ENCODE measurements at regions not wholly inside any gene's neighbourhood (a gene's known extent, or its start where the extent isn't known, plus 50 kb on each side); places are given as distances from the start of the nearest gene placed in this dataset.
"Not testable (repeated sequence)": the region's sequence is repeated elsewhere in the genome, so short reads cannot be mapped to it uniquely, and the experiment has no call there.

GRCh38 chr1:67613479-67613878 is 71.5 kb upstream of the GADD45A start:
- H3K27ac Mint-ChIP-seq; H3K27me3 Mint-ChIP-seq; H3K9me3 Mint-ChIP-seq; intact Hi-C loops (cut with micrococcal nuclease); H3K4me1 Mint-ChIP-seq (ENCODE audit: low read depth); H3K4me3 Mint-ChIP-seq; H3K36me3 Mint-ChIP-seq (ENCODE audit: low read depth): not testable (repeated sequence)

GRCh38 chr1:67614511-67614934 is 70.5 kb upstream of the GADD45A start:
- Mint-ChIP-seq H3K36me3 (ENCODE audit: low read depth) (no peaks in the 10 kb centered on the region), H3K27me3 (peaks cover 1% of the 10 kb centered on the region), H3K9me3 (no peaks in the 10 kb centered on the region), H3K4me3 (no peak overlapping the region), H3K27ac (no peak overlapping the region), H3K4me1 (ENCODE audit: low read depth) (peaks cover 5% of the 10 kb centered on the region)
- intact Hi-C loops (cut with micrococcal nuclease) = no loop called here

GRCh38 chr1:67615886-67616285 is 69.1 kb upstream of the GADD45A start:
- Mint-ChIP-seq H3K4me1 (ENCODE audit: low read depth) (peaks cover 5% of the 10 kb centered on the region), H3K4me3 (no peak overlapping the region), H3K27ac (no peak overlapping the region), H3K27me3 (peaks cover 1% of the 10 kb centered on the region), H3K36me3 (ENCODE audit: low read depth) (no peaks in the 10 kb centered on the region), H3K9me3 (no peaks in the 10 kb centered on the region)
- intact Hi-C loops (cut with micrococcal nuclease) = no loop called here

GRCh38 chr1:67616394-67616985 is 68.5 kb upstream of the GADD45A start:
- H3K4me1 Mint-ChIP-seq (ENCODE audit: low read depth) = peaks cover 5% of the 10 kb centered on the region
- no peak overlapping the region for H3K4me3 Mint-ChIP-seq
- H3K27ac Mint-ChIP-seq = no peak overlapping the region
- H3K9me3 Mint-ChIP-seq = no peaks in the 10 kb centered on the region
- peaks cover 1% of the 10 kb centered on the region for H3K27me3 Mint-ChIP-seq
- intact Hi-C loops (cut with micrococcal nuclease) = no loop called here
- no peaks in the 10 kb centered on the region for H3K36me3 Mint-ChIP-seq (ENCODE audit: low read depth)

- Mint-ChIP-seq H3K36me3 (ENCODE audit: low read depth) (no peaks in the 10 kb centered on the region), H3K4me3 (no peak overlapping the region), H3K27ac (no peak overlapping the region), H3K9me3 (no peaks in the 10 kb centered on the region), H3K4me1 (ENCODE audit: low read depth) (no peaks in the 10 kb centered on the region), H3K27me3 (peaks cover 1% of the 10 kb centered on the region)
- intact Hi-C loops (cut with micrococcal nuclease) = no loop called here
These were observed 66.5 kb upstream of the GADD45A start for GRCh38 chr1:67618285-67619018.

- H3K27me3 Mint-ChIP-seq = peaks cover 1% of the 10 kb centered on the region
These were observed 65.9 kb upstream of the GADD45A start for GRCh38 chr1:67619080-67619479.

GRCh38 chr1:67623906-67624305 is 61.1 kb upstream of the GADD45A start:
- intact Hi-C loops (cut with micrococcal nuclease) = no loop called here
- H3K4me1 Mint-ChIP-seq (ENCODE audit: low read depth) = no peaks in the 10 kb centered on the region
- no peak overlapping the region for H3K4me3 Mint-ChIP-seq
- H3K9me3 Mint-ChIP-seq = no peaks in the 10 kb centered on the region
- no peaks in the 10 kb centered on the region for H3K36me3 Mint-ChIP-seq (ENCODE audit: low read depth)
- no peaks in the 10 kb centered on the region for H3K27me3 Mint-ChIP-seq
- H3K27ac Mint-ChIP-seq = no peak overlapping the region

More at GRCh38 chr1:67619080-67619479, 65.9 kb upstream of the GADD45A start:
- intact Hi-C loops (cut with micrococcal nuclease) = no loop called here
- Mint-ChIP-seq H3K36me3 (ENCODE audit: low read depth) (no peaks in the 10 kb centered on the region), H3K4me3 (no peak overlapping the region), H3K27ac (no peak overlapping the region), H3K4me1 (ENCODE audit: low read depth) (no peaks in the 10 kb centered on the region), H3K9me3 (no peaks in the 10 kb centered on the region)

- no peaks in the 10 kb centered on the region for H3K36me3 Mint-ChIP-seq (ENCODE audit: low read depth)
- intact Hi-C loops (cut with micrococcal nuclease) = no loop called here
- no peaks in the 10 kb centered on the region for H3K4me1 Mint-ChIP-seq (ENCODE audit: low read depth)
- no peak overlapping the region for H3K4me3 Mint-ChIP-seq
- no peak overlapping the region for H3K27ac Mint-ChIP-seq
- H3K9me3 Mint-ChIP-seq = no peaks in the 10 kb centered on the region
- no peaks in the 10 kb centered on the region for H3K27me3 Mint-ChIP-seq
These were observed 60.3 kb upstream of the GADD45A start for GRCh38 chr1:67624680-67625079.

GRCh38 chr1:67626090-67626860 is 58.7 kb upstream of the GADD45A start:
- Mint-ChIP-seq H3K27ac (no peak overlapping the region), H3K4me3 (no peak overlapping the region), H3K4me1 (ENCODE audit: low read depth) (no peaks in the 10 kb centered on the region), H3K9me3 (no peaks in the 10 kb centered on the region), H3K27me3 (no peaks in the 10 kb centered on the region), H3K36me3 (ENCODE audit: low read depth) (no peaks in the 10 kb centered on the region)
- intact Hi-C loops (cut with micrococcal nuclease) = no loop called here

- H3K4me3 Mint-ChIP-seq = no peak overlapping the region
- intact Hi-C loops (cut with micrococcal nuclease) = no loop called here
- no peak overlapping the region for H3K27ac Mint-ChIP-seq
These were observed 58.2 kb upstream of the GADD45A start for GRCh38 chr1:67626861-67627235.

GRCh38 chr1:67627336-67627735 is 57.7 kb upstream of the GADD45A start:
- no peak overlapping the region for H3K27ac Mint-ChIP-seq
- no peak overlapping the region for H3K4me3 Mint-ChIP-seq
- H3K27me3 Mint-ChIP-seq = no peaks in the 10 kb centered on the region
- no peaks in the 10 kb centered on the region for H3K4me1 Mint-ChIP-seq (ENCODE audit: low read depth)
- H3K9me3 Mint-ChIP-seq = no peaks in the 10 kb centered on the region
- no peaks in the 10 kb centered on the region for H3K36me3 Mint-ChIP-seq (ENCODE audit: low read depth)
- intact Hi-C loops (cut with micrococcal nuclease) = no loop called here

More at GRCh38 chr1:67626861-67627235, 58.2 kb upstream of the GADD45A start:
- Mint-ChIP-seq H3K27me3 (no peaks in the 10 kb centered on the region), H3K36me3 (ENCODE audit: low read depth) (no peaks in the 10 kb centered on the region), H3K9me3 (no peaks in the 10 kb centered on the region), H3K4me1 (ENCODE audit: low read depth) (no peaks in the 10 kb centered on the region)

- intact Hi-C loops (cut with micrococcal nuclease) = no loop called here
- H3K4me3 Mint-ChIP-seq = no peak overlapping the region
These were observed 57.1 kb upstream of the GADD45A start for GRCh38 chr1:67627906-67628305.

GRCh38 chr1:67629370-67630075 is 55.5 kb upstream of the GADD45A start:
- intact Hi-C loops (cut with micrococcal nuclease) = no loop called here
- H3K4me3 Mint-ChIP-seq = no peak overlapping the region
- no peaks in the 10 kb centered on the region for H3K9me3 Mint-ChIP-seq
- no peaks in the 10 kb centered on the region for H3K36me3 Mint-ChIP-seq (ENCODE audit: low read depth)
- H3K27ac Mint-ChIP-seq = no peak overlapping the region
- H3K4me1 Mint-ChIP-seq (ENCODE audit: low read depth) = peaks cover 4% of the 10 kb centered on the region
- H3K27me3 Mint-ChIP-seq = no peaks in the 10 kb centered on the region

More at GRCh38 chr1:67627906-67628305, 57.1 kb upstream of the GADD45A start:
- no peak overlapping the region for H3K27ac Mint-ChIP-seq
- no peaks in the 10 kb centered on the region for H3K27me3 Mint-ChIP-seq
- H3K4me1 Mint-ChIP-seq (ENCODE audit: low read depth) = no peaks in the 10 kb centered on the region
- H3K9me3 Mint-ChIP-seq = no peaks in the 10 kb centered on the region
- no peaks in the 10 kb centered on the region for H3K36me3 Mint-ChIP-seq (ENCODE audit: low read depth)

Measured in dendritic cell treated with granulocyte-macrophage colony-stimulating factor and Interleukin-4, amounts not matched to agents 40 ng/mL and 50 ng/mL, for 4 days (primary cell).